Prostate gland (tissue), 2 donors: ENCODE measurements at regions not wholly inside any gene's neighbourhood (a gene's known extent, or its start where the extent isn't known, plus 50 kb on each side); places are given as distances from the start of the nearest gene placed in this dataset.

Experiments used
- CTCF ChIP-seq, 4 experiments: fragments of 200-600 bp in 2 of 4; fragments of 450-650 bp in 2 of 4; sonication (generic) in 2 of 4; IDR thresholded peaks; 1 replicate in 3 of 4; 2 replicates in 1 of 4; pipeline ENCODE4 v1.5.1; 2016 to 2019; ENCODE audit warnings: antibody characterized with exemption in 4 of 4, mild to moderate bottlenecking in 2 of 4, moderate library complexity in 2 of 4
- POLR2A ChIP-seq: fragments of 450-650 bp; IDR thresholded peaks from one replicate; pipeline ENCODE4 v1.6.1; 2016; ENCODE audit warnings: antibody characterized with exemption, mild to moderate bottlenecking
- POLR2AphosphoS5 ChIP-seq: sonication (generic); formaldehyde crosslinking; IDR thresholded peaks from one replicate; pipeline ENCODE4 v1.6.1; 2017; ENCODE audit warnings: antibody characterized with exemption

GRCh38 chr11:32304521-32304920 lies 130.8 kb downstream of the WT1 start:
- TF ChIP-seq POLR2AphosphoS5 (peak; percentile 59), CTCF (IDR thresholded peaks at IDR 0.05) (no peak), POLR2A (no peak)
